ENCODE measurements at regions not wholly inside any gene's neighbourhood (a gene's known extent, or its start where the extent isn't known, plus 50 kb on each side); places are given as distances from the start of the nearest gene placed in this dataset.

DNA sequence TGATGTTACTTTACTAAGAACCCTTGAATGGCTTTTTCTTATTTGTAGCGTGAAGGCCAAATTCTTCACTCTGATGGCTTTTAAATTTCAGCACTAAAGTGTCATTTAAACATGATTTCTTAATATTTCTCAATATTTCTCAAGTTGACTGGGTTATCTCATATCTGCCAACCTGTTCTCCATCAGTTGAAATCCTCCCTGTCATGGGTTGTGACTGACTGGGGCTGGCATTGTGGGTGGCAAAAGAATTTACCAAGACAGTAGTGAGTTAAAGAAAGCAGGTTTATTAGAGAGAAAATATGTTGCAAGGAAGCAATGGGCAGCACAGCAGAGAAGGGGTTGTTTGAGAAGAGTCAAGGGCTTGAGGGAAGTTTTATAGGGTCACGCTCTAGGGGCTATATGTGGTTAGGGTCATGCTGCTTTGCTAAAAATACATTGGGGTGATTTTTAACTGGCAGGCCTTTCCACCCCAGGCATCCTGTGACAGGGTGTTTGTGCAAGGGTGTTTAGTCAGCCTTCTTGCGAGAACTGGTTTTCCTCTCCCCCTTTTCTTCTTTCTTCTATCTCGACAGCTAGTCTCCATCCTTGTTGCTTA, 232.8 kb upstream of the SEL1L start:
- Histone ChIP-seq H3K27ac (ENCODE audit: low read length) (no peak overlapping the region), H3K36me3 (ENCODE audit: insufficient read depth, low read length) (no peaks in the 10 kb centered on the region), H3K27me3 (ENCODE audit: insufficient read depth, low read length, poor library complexity) (no peaks in the 10 kb centered on the region), H3K9ac (ENCODE audit: low read depth, low read length) (no peak overlapping the region), H3K4me2 (ENCODE audit: insufficient read depth, low read length) (no peak overlapping the region), H3K9me3 (ENCODE audit: insufficient read depth, low read length, severe bottlenecking) (no peaks in the 10 kb centered on the region), H4K20me1 (ENCODE audit: insufficient read depth, low read length) (no peaks in the 10 kb centered on the region), H3K4me1 (ENCODE audit: insufficient read depth, low read length) (no peaks in the 10 kb centered on the region), H3K79me2 (ENCODE audit: insufficient read depth, low read length) (no peaks in the 10 kb centered on the region), H3K4me3 (ENCODE audit: low read depth in 1 of 2, low read length in 2 of 2) (no peak overlapping the region), H2AFZ (ENCODE audit: low read depth, low read length) (no peak overlapping the region)
- ATAC-seq (ENCODE audit: insufficient read depth, low read depth) (no peak), DNase-seq (no peak)
- no peak for TF ChIP-seq EZH2 (IDR thresholded peaks at IDR 0.05; ENCODE audit: borderline replicate concordance, low read depth, low read length, severe bottlenecking)
- TF ChIP-seq, protein P1, sequence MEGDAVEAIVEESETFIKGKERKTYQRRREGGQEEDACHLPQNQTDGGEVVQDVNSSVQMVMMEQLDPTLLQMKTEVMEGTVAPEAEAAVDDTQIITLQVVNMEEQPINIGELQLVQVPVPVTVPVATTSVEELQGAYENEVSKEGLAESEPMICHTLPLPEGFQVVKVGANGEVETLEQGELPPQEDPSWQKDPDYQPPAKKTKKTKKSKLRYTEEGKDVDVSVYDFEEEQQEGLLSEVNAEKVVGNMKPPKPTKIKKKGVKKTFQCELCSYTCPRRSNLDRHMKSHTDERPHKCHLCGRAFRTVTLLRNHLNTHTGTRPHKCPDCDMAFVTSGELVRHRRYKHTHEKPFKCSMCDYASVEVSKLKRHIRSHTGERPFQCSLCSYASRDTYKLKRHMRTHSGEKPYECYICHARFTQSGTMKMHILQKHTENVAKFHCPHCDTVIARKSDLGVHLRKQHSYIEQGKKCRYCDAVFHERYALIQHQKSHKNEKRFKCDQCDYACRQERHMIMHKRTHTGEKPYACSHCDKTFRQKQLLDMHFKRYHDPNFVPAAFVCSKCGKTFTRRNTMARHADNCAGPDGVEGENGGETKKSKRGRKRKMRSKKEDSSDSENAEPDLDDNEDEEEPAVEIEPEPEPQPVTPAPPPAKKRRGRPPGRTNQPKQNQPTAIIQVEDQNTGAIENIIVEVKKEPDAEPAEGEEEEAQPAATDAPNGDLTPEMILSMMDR (IDR thresholded peaks at IDR 0.05; ENCODE audit: borderline replicate concordance, extremely low read depth, low read length, poor library complexity, severe bottlenecking), result no peak

- no peak overlapping the region for H3K9ac ChIP-seq (ENCODE audit: low read depth, low read length)
- no peak overlapping the region for H3K4me3 ChIP-seq (ENCODE audit: low read depth in 1 of 2, low read length in 2 of 2)
- H3K27me3 ChIP-seq (ENCODE audit: insufficient read depth, low read length, poor library complexity), result no peaks in the 10 kb centered on the region
- TF ChIP-seq EZH2 (IDR thresholded peaks at IDR 0.05; ENCODE audit: borderline replicate concordance, low read depth, low read length, severe bottlenecking), result no peak
- TF ChIP-seq, protein P1 (IDR thresholded peaks at IDR 0.05; ENCODE audit: borderline replicate concordance, extremely low read depth, low read length, poor library complexity, severe bottlenecking), result no peak
- no peaks in the 10 kb centered on the region for H3K36me3 ChIP-seq (ENCODE audit: insufficient read depth, low read length)
- H3K4me2 ChIP-seq (ENCODE audit: insufficient read depth, low read length), result no peak overlapping the region
- DNase-seq (no peak), ATAC-seq (ENCODE audit: insufficient read depth, low read depth) (no peak)
- no peaks in the 10 kb centered on the region for H3K79me2 ChIP-seq (ENCODE audit: insufficient read depth, low read length)
- H3K27ac ChIP-seq (ENCODE audit: low read length), result no peak overlapping the region
- H2AFZ ChIP-seq (ENCODE audit: low read depth, low read length), result no peak overlapping the region
- no peaks in the 10 kb centered on the region for H3K4me1 ChIP-seq (ENCODE audit: insufficient read depth, low read length)
- no peaks in the 10 kb centered on the region for H3K9me3 ChIP-seq (ENCODE audit: insufficient read depth, low read length, severe bottlenecking)
- H4K20me1 ChIP-seq (ENCODE audit: insufficient read depth, low read length), result no peaks in the 10 kb centered on the region
Observed at GRCh38 chr14:81767266-81767995, 233.8 kb upstream of the SEL1L start.

- Histone ChIP-seq H3K36me3 (ENCODE audit: insufficient read depth, low read length) (no peaks in the 10 kb centered on the region), H3K9me3 (ENCODE audit: insufficient read depth, low read length, severe bottlenecking) (no peaks in the 10 kb centered on the region), H3K4me3 (ENCODE audit: low read depth in 1 of 2, low read length in 2 of 2) (no peak overlapping the region), H2AFZ (ENCODE audit: low read depth, low read length) (no peak overlapping the region), H4K20me1 (ENCODE audit: insufficient read depth, low read length) (no peaks in the 10 kb centered on the region), H3K27ac (ENCODE audit: low read length) (no peak overlapping the region), H3K79me2 (ENCODE audit: insufficient read depth, low read length) (no peaks in the 10 kb centered on the region), H3K9ac (ENCODE audit: low read depth, low read length) (no peak overlapping the region), H3K27me3 (ENCODE audit: insufficient read depth, low read length, poor library complexity) (no peaks in the 10 kb centered on the region), H3K4me2 (ENCODE audit: insufficient read depth, low read length) (no peak overlapping the region), H3K4me1 (ENCODE audit: insufficient read depth, low read length) (no peaks in the 10 kb centered on the region)
- TF ChIP-seq, protein P1 (IDR thresholded peaks at IDR 0.05; ENCODE audit: borderline replicate concordance, extremely low read depth, low read length, poor library complexity, severe bottlenecking), result no peak
- TF ChIP-seq EZH2 (IDR thresholded peaks at IDR 0.05; ENCODE audit: borderline replicate concordance, low read depth, low read length, severe bottlenecking), result no peak
- no peak for ATAC-seq (ENCODE audit: insufficient read depth, low read depth)
- no peak for DNase-seq
Observed at GRCh38 chr14:81771651-81772275, 238.1 kb upstream of the SEL1L start.

All from DND-41 (cell line).